ENCODE measurements at regions not wholly inside any gene's neighbourhood (a gene's known extent, or its start where the extent isn't known, plus 50 kb on each side); places are given as distances from the start of the nearest gene placed in this dataset.
"Not testable (repeated sequence)": the region's sequence is repeated elsewhere in the genome, so short reads cannot be mapped to it uniquely, and the experiment has no call there.

DNA sequence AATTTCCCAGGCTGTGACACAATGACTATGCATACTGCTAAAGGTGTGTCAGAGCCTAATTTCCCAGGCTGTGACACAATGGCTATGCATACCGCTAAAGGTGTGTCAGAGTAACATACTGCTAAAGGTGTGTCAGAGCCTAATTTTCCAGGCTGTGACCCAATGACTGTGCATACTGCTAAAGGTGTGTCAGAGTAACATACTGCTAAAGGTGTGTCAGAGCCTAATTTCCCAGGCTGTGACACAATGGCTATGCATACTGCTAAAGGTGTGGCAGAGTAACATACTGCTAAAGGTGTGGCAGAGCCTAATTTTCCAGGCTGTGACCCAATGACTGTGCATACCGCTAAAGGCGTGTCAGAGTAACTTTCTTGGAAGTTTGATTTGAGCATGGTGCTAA is 132.9 kb downstream of the BOD1 start:
- H3K4me1 ChIP-seq (replicated peaks in 1 of 4; ENCODE audit: control insufficient read depth in 3 of 4, insufficient read depth in 4 of 4, low read length in 3 of 4); H4K91ac ChIP-seq (replicated peaks; ENCODE audit: insufficient read length, low read length); H2AK5ac ChIP-seq (ENCODE audit: low read depth, low read length); H4K20me1 ChIP-seq (replicated peaks in 1 of 2; ENCODE audit: control insufficient read depth in 1 of 2, insufficient read depth in 2 of 2, low read length in 2 of 2); H3K79me2 ChIP-seq (ENCODE audit: control insufficient read depth in 1 of 2, insufficient read depth in 2 of 2, low read length in 2 of 2); H2BK20ac ChIP-seq (ENCODE audit: low read length); H3K27ac ChIP-seq (ENCODE audit: low read depth, low read length); H3K36me3 ChIP-seq (ENCODE audit: control insufficient read depth in 2 of 4, insufficient read depth in 4 of 4, low read length in 3 of 4); H3K23ac ChIP-seq (ENCODE audit: insufficient read length); H3K18ac ChIP-seq (ENCODE audit: extremely low read depth, low read length); H3K56ac ChIP-seq (replicated peaks; ENCODE audit: insufficient read length, low read depth, low read length); H3K14ac ChIP-seq (ENCODE audit: insufficient read length); H3K9ac ChIP-seq (replicated peaks in 1 of 4; ENCODE audit: extremely low read depth in 1 of 4, low read depth in 3 of 4, low read length in 3 of 4); H3K27me3 ChIP-seq (replicated peaks in 1 of 4; ENCODE audit: control insufficient read depth in 3 of 4, extremely low read depth in 1 of 4, insufficient read depth in 3 of 4, low read length in 3 of 4); H3K4ac ChIP-seq (replicated peaks; ENCODE audit: insufficient read length, low read depth, low read length); H3K9me3 ChIP-seq (ENCODE audit: insufficient read depth in 2 of 2, low read depth in 1 of 2, low read length in 1 of 2); H2BK15ac ChIP-seq (ENCODE audit: low read length); H3K23me2 ChIP-seq (ENCODE audit: low read depth, low read length); H2BK5ac ChIP-seq (ENCODE audit: low read depth, low read length); H3K4me3 ChIP-seq (ENCODE audit: extremely low read depth in 1 of 4, insufficient read depth in 2 of 4, low read depth in 3 of 4, low read length in 4 of 4); FAIRE-seq; H3K4me2 ChIP-seq (ENCODE audit: insufficient read depth in 1 of 2, low read depth in 2 of 2, low read length in 2 of 2); H3K79me1 ChIP-seq (ENCODE audit: low read depth, low read length); H2BK120ac ChIP-seq (replicated peaks; ENCODE audit: low read depth, low read length); DNase-seq (ENCODE audit: low read depth in 1 of 2, low spot score in 2 of 2); POLR2A ChIA-PET (ENCODE audit: partially characterized antibody); H4K8ac ChIP-seq (ENCODE audit: extremely low read depth, insufficient read depth, low read length); H2AFZ ChIP-seq (ENCODE audit: low read length); H4K5ac ChIP-seq (ENCODE audit: insufficient read length, low read depth, low read length); H2BK12ac ChIP-seq (ENCODE audit: low read depth, low read length): not testable (repeated sequence)
- WGBS, 2 experiments (ENCODE audit: extremely low coverage in 1 of 2, insufficient coverage in 1 of 2, insufficient read length in 1 of 2, insufficient replicate concordance in 2 of 2, low coverage in 1 of 2, low lambda C conversion rate in 2 of 2, missing lambda C conversion rate in 1 of 2), result 100% methylated on average over 3 of the region's 3 CpGs; no CpG with 5 or more reads in 1 of the 2 experiments
- CTCF ChIA-PET (ENCODE audit: partially characterized antibody), result interaction anchor here (0.6 to 4.0 kb wide), 5 partner anchors 32 to 789 kb away, joined by 3 to 13 read pairs (median 3); no protein-coding TSS in a partner anchor

All from H1 (cell line).